GM18507 (cell line): ENCODE measurements at regions not wholly inside any gene's neighbourhood (a gene's known extent, or its start where the extent isn't known, plus 50 kb on each side); places are given as distances from the start of the nearest gene placed in this dataset.

Experiments
- DNase-seq: peaks from one replicate; pipeline ENCODE4 v3.0.0; 2011; ENCODE audit warnings: low read depth; ENCODE audit not compliant: insufficient read length; ENCODE audit errors: extremely low spot score
- FAIRE-seq: peaks from 2 replicates; lab custom pipeline; 2011; peaks lifted over from hg19 to GRCh38; lab: Jason Lieb, UNC

- FAIRE-seq, result no peak
- no peak for DNase-seq
Observed at GRCh38 chrX:5829469-5829868, 399.2 kb downstream of the NLGN4X start.

GRCh38 chrX:5829060-5829459 lies 399.6 kb downstream of the NLGN4X start:
- no peak for FAIRE-seq

GRCh38 chrX:5823903-5824302 lies 404.8 kb downstream of the NLGN4X start:
- no peak for FAIRE-seq
- no peak for DNase-seq

More at GRCh38 chrX:5829060-5829459, 399.6 kb downstream of the NLGN4X start:
- DNase-seq, result no peak

GRCh38 chrX:5810636-5811035 lies 418.0 kb downstream of the NLGN4X start:
- DNase-seq (no peak), FAIRE-seq (no peak)

GRCh38 chrX:5807181-5807580 lies 421.5 kb downstream of the NLGN4X start:
- FAIRE-seq (no peak), DNase-seq (no peak)

GRCh38 chrX:5802391-5802790 lies 426.3 kb downstream of the NLGN4X start:
- DNase-seq (no peak), FAIRE-seq (no peak)

GRCh38 chrX:5791721-5792120 lies 436.9 kb downstream of the NLGN4X start:
- no peak for DNase-seq
- no peak for FAIRE-seq

GRCh38 chrX:5788910-5789309 lies 439.8 kb downstream of the NLGN4X start:
- FAIRE-seq, result no peak
- DNase-seq, result no peak

GRCh38 chrX:5780821-5781220 lies 447.8 kb downstream of the NLGN4X start:
- no peak for FAIRE-seq

GRCh38 chrX:5775846-5776430 lies 452.7 kb downstream of the NLGN4X start:
- no peak for DNase-seq
- no peak for FAIRE-seq

More at GRCh38 chrX:5780821-5781220, 447.8 kb downstream of the NLGN4X start:
- no peak for DNase-seq

GRCh38 chrX:5774446-5774845 lies 454.2 kb downstream of the NLGN4X start:
- DNase-seq (no peak), FAIRE-seq (no peak)

GRCh38 chrX:5771441-5771840 lies 457.2 kb downstream of the NLGN4X start:
- FAIRE-seq, result no peak
- DNase-seq, result no peak

- no peak for DNase-seq
- no peak for FAIRE-seq
Observed at GRCh38 chrX:5756616-5757015, 472.1 kb downstream of the NLGN4X start.

- FAIRE-seq, result no peak
- DNase-seq, result no peak
Observed at GRCh38 chrX:5753291-5753690, 475.4 kb downstream of the NLGN4X start.

- DNase-seq (no peak), FAIRE-seq (no peak)
Observed at GRCh38 chrX:5752831-5753230, 475.8 kb downstream of the NLGN4X start.

GRCh38 chrX:5748586-5749150 lies 480.0 kb downstream of the NLGN4X start:
- no peak for DNase-seq
- FAIRE-seq, result no peak

GRCh38 chrX:5746231-5746630 lies 482.4 kb downstream of the NLGN4X start:
- DNase-seq, result no peak
- FAIRE-seq, result no peak

GRCh38 chrX:5733501-5733900 lies 495.2 kb downstream of the NLGN4X start:
- DNase-seq, result no peak

GRCh38 chrX:5730556-5730955 lies 498.1 kb downstream of the NLGN4X start:
- no peak for DNase-seq
- FAIRE-seq, result no peak

More at GRCh38 chrX:5733501-5733900, 495.2 kb downstream of the NLGN4X start:
- no peak for FAIRE-seq

GRCh38 chrX:5726224-5726623 lies 502.4 kb downstream of the NLGN4X start:
- no peak for DNase-seq
- FAIRE-seq, result no peak

GRCh38 chrX:5724123-5724522 lies 504.5 kb downstream of the NLGN4X start:
- DNase-seq, result no peak
- no peak for FAIRE-seq

- no peak for FAIRE-seq
Observed at GRCh38 chrX:5718651-5719050, 510.0 kb downstream of the NLGN4X start.

More at GRCh38 chrX:5718651-5719050, 510.0 kb downstream of the NLGN4X start:
- no peak for DNase-seq
